Peyer's patch (tissue), 4 donors: ENCODE measurements at regions not wholly inside any gene's neighbourhood (a gene's known extent, or its start where the extent isn't known, plus 50 kb on each side); places are given as distances from the start of the nearest gene placed in this dataset.

Source experiments
- DNase-seq, 3 donors: peaks; one replicate each; pipeline ENCODE4 v3.0.0-alpha.2; 2017 to 2019
- H3K27ac ChIP-seq, 4 donors: fragments of 200-600 bp; sonication (generic); one replicate each; pipeline ENCODE4 v1.5.1; 2016 to 2019
- H3K27me3 ChIP-seq, 2 donors: fragments of 200-600 bp; sonication (generic); one replicate each; pipeline ENCODE4 v1.5.1; 2019
- H3K36me3 ChIP-seq, 3 donors: fragments of 200-600 bp; sonication (generic); one replicate each; pipeline ENCODE4 v1.5.1; 2016 to 2019
- H3K4me1 ChIP-seq, 4 donors: fragments of 200-600 bp; sonication (generic); one replicate each; pipeline ENCODE4 v1.5.1; 2016 to 2019
- H3K4me3 ChIP-seq, 4 donors: fragments of 200-600 bp; sonication (generic); 1 replicate in 3 of 4; 2 replicates in 1 of 4; pipeline ENCODE4 v1.5.1; 2016 to 2019; ENCODE audit warnings: mild to moderate bottlenecking in 1 of 4
- H3K9me3 ChIP-seq, 4 donors: fragments of 200-600 bp; sonication (generic); one replicate each; pipeline ENCODE4 v1.5.1; 2016 to 2019; ENCODE audit warnings: mild to moderate bottlenecking in 1 of 4
- CTCF ChIP-seq, 6 experiments: fragments of 450-650 bp in 4 of 6; fragments of 200-600 bp in 2 of 6; sonication (generic) in 1 of 6; IDR thresholded peaks; one replicate each; pipeline ENCODE4 v1.5.1; 2017 to 2019; ENCODE audit warnings: antibody characterized with exemption in 6 of 6, mild to moderate bottlenecking in 3 of 6, moderate library complexity in 1 of 6
- POLR2A ChIP-seq, 2 donors: fragments of 450-650 bp; IDR thresholded peaks; one replicate each; pipeline ENCODE4 v1.5.1; 2017; ENCODE audit warnings: antibody characterized with exemption in 2 of 2, mild to moderate bottlenecking in 2 of 2, moderate library complexity in 2 of 2

GRCh38 chr11:45048313-45048841 is 97.7 kb upstream of the TP53I11 start:
- Histone ChIP-seq H3K36me3 (no peaks in the 10 kb centered on the region), H3K4me1 (peaks cover 0 to 13% (median 0%) of the 10 kb centered on the region in 4 donors), H3K4me3 (no peak overlapping the region), H3K27ac (no peak overlapping the region), H3K9me3 (no peaks in the 10 kb centered on the region), H3K27me3 (no peaks in the 10 kb centered on the region)
- TF ChIP-seq POLR2A (IDR thresholded peaks at IDR 0.05) (no peak), CTCF (IDR thresholded peaks at IDR 0.05) (no peak)
- no peak for DNase-seq

GRCh38 chr11:45048870-45049691 is 97.4 kb upstream of the PRDM11 start:
- TF ChIP-seq CTCF (IDR thresholded peaks at IDR 0.05) = no peak
- no peak for TF ChIP-seq POLR2A (IDR thresholded peaks at IDR 0.05)
- no peaks in the 10 kb centered on the region for H3K27me3 ChIP-seq
- H3K4me1 ChIP-seq = peaks cover 0 to 13% (median 0%) of the 10 kb centered on the region in 4 donors
- no peak overlapping the region for H3K27ac ChIP-seq
- no peak overlapping the region for H3K4me3 ChIP-seq
- no peak for DNase-seq
- no peaks in the 10 kb centered on the region for H3K9me3 ChIP-seq
- no peaks in the 10 kb centered on the region for H3K36me3 ChIP-seq

- no peak for DNase-seq
- Histone ChIP-seq H3K27me3 (no peaks in the 10 kb centered on the region), H3K27ac (no peak overlapping the region), H3K4me1 (peaks cover 0 to 13% (median 0%) of the 10 kb centered on the region in 4 donors), H3K36me3 (no peaks in the 10 kb centered on the region), H3K9me3 (no peaks in the 10 kb centered on the region), H3K4me3 (no peak overlapping the region)
- TF ChIP-seq POLR2A (IDR thresholded peaks at IDR 0.05) (no peak), CTCF (IDR thresholded peaks at IDR 0.05) (no peak)
Observed at GRCh38 chr11:45050111-45050510, 96.3 kb upstream of the PRDM11 start.

- H3K9me3 ChIP-seq = no peaks in the 10 kb centered on the region
- no peak overlapping the region for H3K27ac ChIP-seq
- no peaks in the 10 kb centered on the region for H3K36me3 ChIP-seq
- peaks cover 0 to 13% (median 0%) of the 10 kb centered on the region in 4 donors for H3K4me1 ChIP-seq
- no peak overlapping the region for H3K4me3 ChIP-seq
- H3K27me3 ChIP-seq = no peaks in the 10 kb centered on the region
- TF ChIP-seq POLR2A (IDR thresholded peaks at IDR 0.05) = no peak
- DNase-seq = no peak
Observed at GRCh38 chr11:45051621-45052020, 94.8 kb upstream of the PRDM11 start.

- Histone ChIP-seq H3K27ac (no peak overlapping the region), H3K9me3 (no peaks in the 10 kb centered on the region), H3K4me1 (peaks cover 0 to 13% (median 0%) of the 10 kb centered on the region in 4 donors), H3K27me3 (no peaks in the 10 kb centered on the region), H3K4me3 (no peak overlapping the region), H3K36me3 (no peaks in the 10 kb centered on the region)
- DNase-seq = no peak
- TF ChIP-seq POLR2A (IDR thresholded peaks at IDR 0.05) = no peak
- no peak for TF ChIP-seq CTCF (IDR thresholded peaks at IDR 0.05)
Observed at GRCh38 chr11:45052361-45052760, 94.1 kb upstream of the PRDM11 start.

- no peak for TF ChIP-seq CTCF (IDR thresholded peaks at IDR 0.05)
- no peak for TF ChIP-seq POLR2A (IDR thresholded peaks at IDR 0.05)
- no peak overlapping the region for H3K4me3 ChIP-seq
- H3K36me3 ChIP-seq = no peaks in the 10 kb centered on the region
- no peaks in the 10 kb centered on the region for H3K27me3 ChIP-seq
- H3K9me3 ChIP-seq = no peaks in the 10 kb centered on the region
- DNase-seq = no peak
- H3K4me1 ChIP-seq = peaks cover 0 to 4% (median 0%) of the 10 kb centered on the region in 4 donors
- H3K27ac ChIP-seq = no peak overlapping the region
Observed at GRCh38 chr11:45053736-45054446, 92.5 kb upstream of the PRDM11 start.
